CD4-positive, alpha-beta T cell (primary cell): ENCODE measurements at regions not wholly inside any gene's neighbourhood (a gene's known extent, or its start where the extent isn't known, plus 50 kb on each side); places are given as distances from the start of the nearest gene placed in this dataset.

Experiments
- ATAC-seq: fragments of 200-7000 bp; cut with Tn5 transposase; one replicate; pipeline ENCODE4 v1.10.0; 2022; ENCODE audit warnings: mild to moderate bottlenecking; ENCODE audit not compliant: poor library complexity
- CTCF ChIA-PET: fragments of 350-600 bp; sonication (Branson Sonifier 250); formaldehyde crosslinking; loops from one replicate; lab custom pipeline; 2021; ENCODE audit warnings: antibody characterized with exemption, inconsistent platforms; lab: Charles Lee
- POLR2A ChIA-PET: fragments of 350-600 bp; sonication (Branson Sonifier 250); formaldehyde crosslinking; loops from one replicate; lab custom pipeline; 2021; ENCODE audit warnings: antibody characterized with exemption, inconsistent platforms; lab: Charles Lee
- DNase-seq, 14 experiments: peaks; one replicate each; pipeline ENCODE4 v3.0.0-alpha.2; 2013 to 2020; ENCODE audit warnings: mixed read lengths in 2 of 14
- H3K27ac ChIP-seq, 2 donors: one replicate each; pipeline versions ENCODE4 v1.5.1 to v1.7.0; 2013; ENCODE audit warnings: low read length in 2 of 2, low read depth in 1 of 2, mild to moderate bottlenecking in 1 of 2
- H3K27me3 ChIP-seq, 2 experiments: 1 replicate in 1 of 2; 2 replicates in 1 of 2; pipeline versions ENCODE4 v1.6.1 to v1.7.0; 2013; ENCODE audit warnings: low read length in 2 of 2, control low read depth in 1 of 2, mild to moderate bottlenecking in 1 of 2, moderate library complexity in 1 of 2; ENCODE audit not compliant: insufficient read depth in 2 of 2, control insufficient read depth in 1 of 2
- H3K36me3 ChIP-seq: one replicate; pipeline ENCODE4 v1.6.1; 2013; ENCODE audit warnings: low read length, control low read depth; ENCODE audit not compliant: insufficient read depth
- H3K4me1 ChIP-seq: one replicate; pipeline ENCODE4 v1.6.1; 2013; ENCODE audit warnings: low read length, control low read depth; ENCODE audit not compliant: insufficient read depth
- H3K4me3 ChIP-seq: one replicate; pipeline ENCODE4 v1.5.1; 2013; ENCODE audit warnings: mild to moderate bottlenecking, low read length, moderate library complexity
- H3K9me3 ChIP-seq, 2 experiments: 1 replicate in 1 of 2; 2 replicates in 1 of 2; pipeline versions ENCODE4 v1.6.1 to v1.7.0; 2013; ENCODE audit warnings: low read length in 2 of 2, mild to moderate bottlenecking in 2 of 2, control low read depth in 1 of 2, moderate library complexity in 1 of 2; ENCODE audit not compliant: control insufficient read depth in 1 of 2, insufficient read depth in 1 of 2
- H3K27ac Mint-ChIP-seq: one replicate; pipeline ENCODE4 v1.8.0; 2020; ENCODE audit warnings: mixed read lengths
- H3K27me3 Mint-ChIP-seq: one replicate; pipeline ENCODE4 v1.8.0; 2021; ENCODE audit warnings: mixed read lengths
- H3K36me3 Mint-ChIP-seq: one replicate; pipeline ENCODE4 v1.8.0; 2021; ENCODE audit warnings: low read depth, mixed read lengths
- H3K4me1 Mint-ChIP-seq: one replicate; pipeline ENCODE4 v1.8.0; 2021; ENCODE audit warnings: low read depth, mixed read lengths
- H3K4me3 Mint-ChIP-seq: one replicate; pipeline ENCODE4 v1.8.0; 2020; ENCODE audit warnings: mild to moderate bottlenecking, mixed read lengths
- H3K9me3 Mint-ChIP-seq: one replicate; pipeline ENCODE4 v1.8.0; 2020; ENCODE audit warnings: mixed read lengths
- intact Hi-C, 2 experiments: fragments of 100-400 bp; cut with DNase I in 1 of 2; cut with micrococcal nuclease in 1 of 2; formaldehyde crosslinking; loops; one replicate each; pipeline versions ENCODE4 v1.15.1 to v1.9.0; 2023 to 2025; cut with DNase I, micrococcal nuclease
- TF ChIP-seq, protein P1 (sequence below): fragments of 200-600 bp; IDR thresholded peaks from one replicate; pipeline ENCODE4 v1.8.0; 2022; ENCODE audit warnings: antibody characterized with exemption, mild to moderate bottlenecking

- TF ChIP-seq, protein P1, sequence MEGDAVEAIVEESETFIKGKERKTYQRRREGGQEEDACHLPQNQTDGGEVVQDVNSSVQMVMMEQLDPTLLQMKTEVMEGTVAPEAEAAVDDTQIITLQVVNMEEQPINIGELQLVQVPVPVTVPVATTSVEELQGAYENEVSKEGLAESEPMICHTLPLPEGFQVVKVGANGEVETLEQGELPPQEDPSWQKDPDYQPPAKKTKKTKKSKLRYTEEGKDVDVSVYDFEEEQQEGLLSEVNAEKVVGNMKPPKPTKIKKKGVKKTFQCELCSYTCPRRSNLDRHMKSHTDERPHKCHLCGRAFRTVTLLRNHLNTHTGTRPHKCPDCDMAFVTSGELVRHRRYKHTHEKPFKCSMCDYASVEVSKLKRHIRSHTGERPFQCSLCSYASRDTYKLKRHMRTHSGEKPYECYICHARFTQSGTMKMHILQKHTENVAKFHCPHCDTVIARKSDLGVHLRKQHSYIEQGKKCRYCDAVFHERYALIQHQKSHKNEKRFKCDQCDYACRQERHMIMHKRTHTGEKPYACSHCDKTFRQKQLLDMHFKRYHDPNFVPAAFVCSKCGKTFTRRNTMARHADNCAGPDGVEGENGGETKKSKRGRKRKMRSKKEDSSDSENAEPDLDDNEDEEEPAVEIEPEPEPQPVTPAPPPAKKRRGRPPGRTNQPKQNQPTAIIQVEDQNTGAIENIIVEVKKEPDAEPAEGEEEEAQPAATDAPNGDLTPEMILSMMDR, result no peak
- POLR2A ChIA-PET, result no interaction called here
- H3K27ac Mint-ChIP-seq, result no peak overlapping the region
Observed at GRCh38 chr5:86749841-86750240, 132.1 kb downstream of the COX7C start.

DNA sequence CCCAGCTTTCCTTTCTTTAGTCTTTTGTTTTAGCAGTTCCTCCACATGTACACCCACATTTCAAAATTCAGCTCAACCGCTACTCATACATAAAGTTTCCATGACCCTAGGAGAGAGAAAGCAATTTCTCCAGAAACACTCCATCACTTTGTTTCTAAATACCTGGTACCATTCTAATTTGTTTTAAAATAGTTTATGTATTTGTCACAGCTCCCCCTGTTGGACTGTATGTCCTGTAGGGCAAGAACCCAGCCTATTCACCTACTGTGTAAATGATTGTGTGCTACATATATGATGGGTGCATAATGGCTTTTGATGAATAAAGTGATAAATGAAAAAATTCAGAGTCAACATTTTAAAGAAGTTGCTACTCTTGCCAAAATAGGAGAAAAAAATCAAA lies 139.1 kb downstream of the COX7C start:
- H3K27me3 ChIP-seq, result peaks cover 0 to 3% of the 10 kb centered on the region in 2 experiments
- ChIA-PET CTCF (no interaction called here), POLR2A (interaction anchor here (0.6 kb wide), 1 partner anchor 1925 kb away, joined by 3 read pairs; no protein-coding TSS in a partner anchor)
- no peak overlapping the region for H3K27ac ChIP-seq
- intact Hi-C loops, result no loop called here
- DNase-seq (no peak), ATAC-seq (no peak)
- H3K4me3 ChIP-seq, result no peak overlapping the region
- H3K4me3 Mint-ChIP-seq, result no peak overlapping the region
- H3K36me3 Mint-ChIP-seq, result no peaks in the 10 kb centered on the region
- H3K27ac Mint-ChIP-seq, result no peak overlapping the region
- H3K9me3 ChIP-seq, result no peaks in the 10 kb centered on the region
- peaks cover 9% of the 10 kb centered on the region for H3K27me3 Mint-ChIP-seq
- H3K36me3 ChIP-seq, result no peaks in the 10 kb centered on the region
- peaks cover 7% of the 10 kb centered on the region for H3K9me3 Mint-ChIP-seq
- H3K4me1 ChIP-seq, result no peaks in the 10 kb centered on the region
- TF ChIP-seq, protein P1, result no peak
- H3K4me1 Mint-ChIP-seq, result no peaks in the 10 kb centered on the region

More at GRCh38 chr5:86749841-86750240, 132.1 kb downstream of the COX7C start:
- no peaks in the 10 kb centered on the region for H3K27me3 Mint-ChIP-seq
- CTCF ChIA-PET, result no interaction called here
- no peaks in the 10 kb centered on the region for H3K4me1 Mint-ChIP-seq
- ATAC-seq, result no peak
- Histone ChIP-seq H3K27ac (no peak overlapping the region), H3K4me3 (no peak overlapping the region), H3K4me1 (no peaks in the 10 kb centered on the region), H3K9me3 (no peaks in the 10 kb centered on the region), H3K27me3 (no peaks in the 10 kb centered on the region), H3K36me3 (no peaks in the 10 kb centered on the region)
- no peak overlapping the region for H3K4me3 Mint-ChIP-seq
- no peak for DNase-seq
- H3K36me3 Mint-ChIP-seq, result no peaks in the 10 kb centered on the region
- no peaks in the 10 kb centered on the region for H3K9me3 Mint-ChIP-seq
- intact Hi-C loops, result no loop called here

DNA sequence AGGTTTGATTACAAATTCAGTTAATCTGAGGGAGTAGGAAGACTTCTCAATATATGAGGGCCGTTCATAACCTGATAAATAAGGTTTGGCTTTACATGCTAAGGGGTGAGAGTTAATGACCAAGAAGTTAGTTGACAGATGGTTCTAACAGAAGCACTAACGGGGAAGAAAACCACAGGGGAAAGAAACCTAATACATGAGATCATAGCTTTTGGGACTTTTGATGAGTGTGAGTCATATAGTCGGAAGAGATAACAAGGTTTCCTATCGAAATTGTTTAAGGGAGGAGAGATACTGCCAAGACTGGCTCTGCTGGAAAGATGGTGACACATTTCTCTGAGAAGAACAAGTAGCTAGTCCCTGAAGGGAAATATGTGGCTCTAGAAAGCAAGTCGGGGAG lies 140.1 kb downstream of the COX7C start:
- H3K9me3 ChIP-seq, result no peaks in the 10 kb centered on the region
- no peaks in the 10 kb centered on the region for H3K4me1 ChIP-seq
- TF ChIP-seq, protein P1, result no peak
- no peak for ATAC-seq
- POLR2A ChIA-PET, result no interaction called here
- DNase-seq, result no peak
- H3K27ac ChIP-seq, result no peak overlapping the region
- no peaks in the 10 kb centered on the region for H3K36me3 ChIP-seq
- H3K27ac Mint-ChIP-seq, result no peak overlapping the region
- peaks cover 0 to 3% of the 10 kb centered on the region in 2 experiments for H3K27me3 ChIP-seq
- no peak overlapping the region for H3K4me3 ChIP-seq
- intact Hi-C loops, result no loop called here
- H3K27me3 Mint-ChIP-seq, result peaks cover 9% of the 10 kb centered on the region
- no peaks in the 10 kb centered on the region for H3K36me3 Mint-ChIP-seq
- H3K4me3 Mint-ChIP-seq, result no peak overlapping the region
- CTCF ChIA-PET, result no interaction called here
- H3K9me3 Mint-ChIP-seq, result peaks cover 7% of the 10 kb centered on the region
- H3K4me1 Mint-ChIP-seq, result no peaks in the 10 kb centered on the region
